ENCODE measurements at regions not wholly inside any gene's neighbourhood (a gene's known extent, or its start where the extent isn't known, plus 50 kb on each side); places are given as distances from the start of the nearest gene placed in this dataset.

DNA sequence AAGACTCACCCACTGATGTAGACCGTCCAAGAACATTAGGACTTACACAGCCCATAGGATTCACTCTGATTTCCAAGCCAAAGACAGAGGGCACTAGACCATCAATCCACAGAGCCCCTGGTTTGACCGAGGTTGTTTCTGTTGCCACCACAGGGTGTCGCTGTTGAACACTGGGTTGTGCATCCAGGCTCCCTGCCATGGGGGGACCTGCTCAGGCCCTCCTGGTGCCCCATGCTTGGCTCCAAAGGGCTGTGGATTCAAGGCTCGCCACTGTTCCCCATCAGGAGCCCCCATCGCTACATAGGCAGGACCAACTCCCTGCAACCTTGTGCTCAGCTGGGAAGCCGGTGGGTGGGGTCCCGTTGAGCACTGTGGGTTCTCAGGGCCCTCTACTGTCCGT lies 128.0 kb upstream of the ANO1 start:
- TF ChIP-seq, protein P1, sequence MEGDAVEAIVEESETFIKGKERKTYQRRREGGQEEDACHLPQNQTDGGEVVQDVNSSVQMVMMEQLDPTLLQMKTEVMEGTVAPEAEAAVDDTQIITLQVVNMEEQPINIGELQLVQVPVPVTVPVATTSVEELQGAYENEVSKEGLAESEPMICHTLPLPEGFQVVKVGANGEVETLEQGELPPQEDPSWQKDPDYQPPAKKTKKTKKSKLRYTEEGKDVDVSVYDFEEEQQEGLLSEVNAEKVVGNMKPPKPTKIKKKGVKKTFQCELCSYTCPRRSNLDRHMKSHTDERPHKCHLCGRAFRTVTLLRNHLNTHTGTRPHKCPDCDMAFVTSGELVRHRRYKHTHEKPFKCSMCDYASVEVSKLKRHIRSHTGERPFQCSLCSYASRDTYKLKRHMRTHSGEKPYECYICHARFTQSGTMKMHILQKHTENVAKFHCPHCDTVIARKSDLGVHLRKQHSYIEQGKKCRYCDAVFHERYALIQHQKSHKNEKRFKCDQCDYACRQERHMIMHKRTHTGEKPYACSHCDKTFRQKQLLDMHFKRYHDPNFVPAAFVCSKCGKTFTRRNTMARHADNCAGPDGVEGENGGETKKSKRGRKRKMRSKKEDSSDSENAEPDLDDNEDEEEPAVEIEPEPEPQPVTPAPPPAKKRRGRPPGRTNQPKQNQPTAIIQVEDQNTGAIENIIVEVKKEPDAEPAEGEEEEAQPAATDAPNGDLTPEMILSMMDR (IDR thresholded peaks at IDR 0.05) = no peak
- TF ChIP-seq POLR2A (IDR thresholded peaks at IDR 0.05) = no peak
